HL-60 (cell line): ENCODE measurements at regions not wholly inside any gene's neighbourhood (a gene's known extent, or its start where the extent isn't known, plus 50 kb on each side); places are given as distances from the start of the nearest gene placed in this dataset.

Source experiments
- DNase-seq, 2 experiments: peaks; one replicate each; pipeline ENCODE4 v3.0.0-alpha.2; 2010 to 2020; ENCODE audit warnings: low read depth in 1 of 2, low spot score in 1 of 2
- H3K27ac ChIP-seq: fragments of 250-450 bp; sonication (Bioruptor Pico); replicated peaks from 2 replicates; pipeline ENCODE4 v1.5.1; 2020; ENCODE audit warnings: mild to moderate bottlenecking, moderate library complexity
- H3K27me3 ChIP-seq: fragments of 250-450 bp; sonication (Bioruptor Pico); 2 replicates; pipeline ENCODE4 v1.5.1; 2021; ENCODE audit warnings: mild to moderate bottlenecking, moderate library complexity; ENCODE audit not compliant: insufficient read depth, poor library complexity, severe bottlenecking
- H3K4me3 ChIP-seq: replicated peaks from 2 replicates; pipeline ENCODE4 v1.5.1; 2011; ENCODE audit warnings: mild to moderate bottlenecking, control low read depth, low read length; ENCODE audit not compliant: insufficient read depth
- CTCF ChIP-seq: IDR thresholded peaks from one replicate; pipeline ENCODE4 v1.5.1; 2011; ENCODE audit warnings: low read length, control low read depth, inconsistent platforms; ENCODE audit not compliant: insufficient read depth
- GABPA ChIP-seq: IDR thresholded peaks from 2 replicates; pipeline ENCODE4 v1.6.1; 2012; ENCODE audit warnings: low read depth
- POLR2AphosphoS5 ChIP-seq: IDR thresholded peaks from 2 replicates; pipeline ENCODE4 v1.6.1; 2012; ENCODE audit warnings: low read depth
- REST ChIP-seq: IDR thresholded peaks from 2 replicates; pipeline ENCODE4 v1.6.1; 2012; ENCODE audit warnings: low read depth; ENCODE audit not compliant: insufficient replicate concordance
- SPI1 ChIP-seq: IDR thresholded peaks from 2 replicates; pipeline ENCODE4 v1.6.1; 2012; ENCODE audit warnings: low read depth, mild to moderate bottlenecking, borderline replicate concordance

- no peak for DNase-seq
- Histone ChIP-seq H3K27me3 (no peaks in the 10 kb centered on the region), H3K27ac (no peak overlapping the region), H3K4me3 (no peak overlapping the region)
- TF ChIP-seq REST (no peak), POLR2AphosphoS5 (no peak), CTCF (no peak), SPI1 (no peak)
These were observed 287.9 kb upstream of the ZNF608 start for GRCh38 chr5:125034331-125034730.

- no peaks in the 10 kb centered on the region for H3K27me3 ChIP-seq
- DNase-seq, result no peak
- H3K4me3 ChIP-seq, result no peak overlapping the region
- H3K27ac ChIP-seq, result no peak overlapping the region
- no peak for TF ChIP-seq SPI1
- TF ChIP-seq REST, result no peak
- TF ChIP-seq CTCF, result no peak
- TF ChIP-seq GABPA, result no peak
These were observed 290.1 kb upstream of the ZNF608 start for GRCh38 chr5:125036494-125036893.

GRCh38 chr5:125037020-125037419, 290.6 kb upstream of the ZNF608 start:
- no peak for TF ChIP-seq CTCF
- TF ChIP-seq REST, result no peak
- no peaks in the 10 kb centered on the region for H3K27me3 ChIP-seq
- no peak overlapping the region for H3K27ac ChIP-seq
- no peak overlapping the region for H3K4me3 ChIP-seq
- no peak for DNase-seq
